ENCODE measurements at regions not wholly inside any gene's neighbourhood (a gene's known extent, or its start where the extent isn't known, plus 50 kb on each side); places are given as distances from the start of the nearest gene placed in this dataset.

DNA sequence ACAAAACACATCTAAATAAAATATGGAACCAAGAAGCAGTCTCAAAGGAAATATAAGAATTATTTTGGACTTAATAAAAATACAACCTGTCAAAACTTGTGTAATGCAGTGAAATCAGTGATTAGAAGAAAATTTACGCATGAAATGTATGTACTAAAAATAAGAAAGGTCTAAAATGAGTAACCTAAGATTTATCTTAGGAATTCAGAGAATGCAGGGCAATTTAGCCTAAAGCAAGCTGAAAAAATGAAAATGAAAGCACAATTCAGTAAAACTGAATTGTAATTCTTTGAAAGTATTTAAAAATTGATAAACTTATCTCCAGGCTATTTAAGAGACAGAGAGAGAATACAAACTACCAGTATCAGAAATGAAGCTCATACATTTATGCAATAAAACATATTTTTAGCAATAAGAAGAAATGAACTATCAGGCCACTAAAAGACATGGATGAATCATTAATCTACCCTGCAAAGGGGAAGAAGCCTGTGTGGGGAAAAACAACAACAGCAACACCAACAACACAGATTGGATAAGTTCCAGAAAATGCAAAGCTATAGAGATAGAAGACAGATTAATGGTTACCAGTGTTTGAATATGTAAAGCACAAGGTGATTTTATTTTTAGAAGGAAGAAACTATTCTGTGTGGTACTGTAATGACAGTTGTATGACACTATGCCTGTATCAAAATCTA is 442.0 kb upstream of the ADGRL3 start:
- H3K4ac ChIP-seq (replicated peaks; ENCODE audit: insufficient read length, low read depth, low read length): no peak overlapping the region
- WGBS, 2 experiments (ENCODE audit: extremely low coverage in 1 of 2, insufficient coverage in 1 of 2, insufficient read length in 1 of 2, insufficient replicate concordance in 2 of 2, low coverage in 1 of 2, low lambda C conversion rate in 2 of 2, missing lambda C conversion rate in 1 of 2): 93% methylated on average over 1 of the region's 1 CpG; no CpG with 5 or more reads in 1 of the 2 experiments
- H3K9ac ChIP-seq (replicated peaks in 1 of 4; ENCODE audit: extremely low read depth in 1 of 4, low read depth in 3 of 4, low read length in 3 of 4): no peak overlapping the region
- no peak overlapping the region for H2BK120ac ChIP-seq (replicated peaks; ENCODE audit: low read depth, low read length)
- ChIA-PET POLR2A (ENCODE audit: partially characterized antibody) (no interaction called here), CTCF (ENCODE audit: partially characterized antibody) (interaction anchor here (0.7 to 1.2 kb wide), 2 partner anchors 21 to 150 kb away, joined by 5 read pairs; no protein-coding TSS in a partner anchor)
- H4K20me1 ChIP-seq (replicated peaks in 1 of 2; ENCODE audit: control insufficient read depth in 1 of 2, insufficient read depth in 2 of 2, low read length in 2 of 2): no peaks in the 10 kb centered on the region
- no peaks in the 10 kb centered on the region for H3K27me3 ChIP-seq (replicated peaks in 1 of 4; ENCODE audit: control insufficient read depth in 3 of 4, extremely low read depth in 1 of 4, insufficient read depth in 3 of 4, low read length in 3 of 4)
- no peaks in the 10 kb centered on the region for H3K79me1 ChIP-seq (ENCODE audit: low read depth, low read length)
- FAIRE-seq (no peak), DNase-seq (ENCODE audit: low read depth in 1 of 2, low spot score in 2 of 2) (no peak)
- H2BK5ac ChIP-seq (ENCODE audit: low read depth, low read length): no peak overlapping the region
- no peak overlapping the region for H3K14ac ChIP-seq (ENCODE audit: insufficient read length)
- H3K36me3 ChIP-seq (ENCODE audit: control insufficient read depth in 2 of 4, insufficient read depth in 4 of 4, low read length in 3 of 4): no peaks in the 10 kb centered on the region
- no peak overlapping the region for H3K56ac ChIP-seq (replicated peaks; ENCODE audit: insufficient read length, low read depth, low read length)
- H3K18ac ChIP-seq (ENCODE audit: extremely low read depth, low read length): no peak overlapping the region
- H2BK20ac ChIP-seq (ENCODE audit: low read length): no peak overlapping the region
- H3K23ac ChIP-seq (ENCODE audit: insufficient read length): no peak overlapping the region
- H2AFZ ChIP-seq (ENCODE audit: low read length): no peak overlapping the region
- H3K79me2 ChIP-seq (ENCODE audit: control insufficient read depth in 1 of 2, insufficient read depth in 2 of 2, low read length in 2 of 2): no peaks in the 10 kb centered on the region
- peaks cover 0 to 10% of the 10 kb centered on the region in 2 experiments; a peak in 2 of 4 replicates for H3K9me3 ChIP-seq (ENCODE audit: insufficient read depth in 2 of 2, low read depth in 1 of 2, low read length in 1 of 2)
- H3K4me3 ChIP-seq (ENCODE audit: extremely low read depth in 1 of 4, insufficient read depth in 2 of 4, low read depth in 3 of 4, low read length in 4 of 4): no peak overlapping the region
- no peak overlapping the region for H2AK5ac ChIP-seq (ENCODE audit: low read depth, low read length)
- no peak overlapping the region for H4K91ac ChIP-seq (replicated peaks; ENCODE audit: insufficient read length, low read length)
- H2BK15ac ChIP-seq (ENCODE audit: low read length): no peak overlapping the region
- H4K8ac ChIP-seq (ENCODE audit: extremely low read depth, insufficient read depth, low read length): no peak overlapping the region
- no peak overlapping the region for H3K4me2 ChIP-seq (ENCODE audit: insufficient read depth in 1 of 2, low read depth in 2 of 2, low read length in 2 of 2)
- no peaks in the 10 kb centered on the region for H3K4me1 ChIP-seq (replicated peaks in 1 of 4; ENCODE audit: control insufficient read depth in 3 of 4, insufficient read depth in 4 of 4, low read length in 3 of 4)
- H3K23me2 ChIP-seq (ENCODE audit: low read depth, low read length): no peaks in the 10 kb centered on the region
- H3K27ac ChIP-seq (ENCODE audit: low read depth, low read length): no peak overlapping the region
- H4K5ac ChIP-seq (ENCODE audit: insufficient read length, low read depth, low read length): no peak overlapping the region
- no peak overlapping the region for H2BK12ac ChIP-seq (ENCODE audit: low read depth, low read length)
- no peak for TF ChIP-seq CTBP2 (IDR thresholded peaks at IDR 0.05; ENCODE audit: borderline replicate concordance, insufficient read depth, insufficient read length, low read length)
- no peak for TF ChIP-seq NANOG (IDR thresholded peaks at IDR 0.05; ENCODE audit: insufficient read depth, low read depth, low read length, poor library complexity, severe bottlenecking)
- no peak for TF ChIP-seq RXRA (IDR thresholded peaks at IDR 0.05; ENCODE audit: insufficient read depth, low read depth, low read length)
- no peak for TF ChIP-seq ZNF274 (IDR thresholded peaks at IDR 0.05; ENCODE audit: borderline replicate concordance, extremely low read depth, low read length)
- TF ChIP-seq JUN (IDR thresholded peaks at IDR 0.05; ENCODE audit: low read depth, low read length): no peak
- no peak for TF ChIP-seq SP1 (IDR thresholded peaks at IDR 0.05; ENCODE audit: low read depth, low read length)
- no peak for TF ChIP-seq POLR2AphosphoS5 (IDR thresholded peaks at IDR 0.05; ENCODE audit: low read depth, low read length)
- TF ChIP-seq SP4 (IDR thresholded peaks at IDR 0.05; ENCODE audit: low read length): no peak
- no peak for TF ChIP-seq KDM4A (IDR thresholded peaks at IDR 0.05; ENCODE audit: low read depth, low read length, severe bottlenecking)
- no peak for TF ChIP-seq KDM5A (IDR thresholded peaks at IDR 0.05; ENCODE audit: low read length)
- TF ChIP-seq TAF1 (IDR thresholded peaks at IDR 0.05; ENCODE audit: low read depth, low read length): no peak
- TF ChIP-seq, protein P1, sequence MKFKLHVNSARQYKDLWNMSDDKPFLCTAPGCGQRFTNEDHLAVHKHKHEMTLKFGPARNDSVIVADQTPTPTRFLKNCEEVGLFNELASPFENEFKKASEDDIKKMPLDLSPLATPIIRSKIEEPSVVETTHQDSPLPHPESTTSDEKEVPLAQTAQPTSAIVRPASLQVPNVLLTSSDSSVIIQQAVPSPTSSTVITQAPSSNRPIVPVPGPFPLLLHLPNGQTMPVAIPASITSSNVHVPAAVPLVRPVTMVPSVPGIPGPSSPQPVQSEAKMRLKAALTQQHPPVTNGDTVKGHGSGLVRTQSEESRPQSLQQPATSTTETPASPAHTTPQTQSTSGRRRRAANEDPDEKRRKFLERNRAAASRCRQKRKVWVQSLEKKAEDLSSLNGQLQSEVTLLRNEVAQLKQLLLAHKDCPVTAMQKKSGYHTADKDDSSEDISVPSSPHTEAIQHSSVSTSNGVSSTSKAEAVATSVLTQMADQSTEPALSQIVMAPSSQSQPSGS (IDR thresholded peaks at IDR 0.05; ENCODE audit: low read length): no peak
